ENCODE measurements at regions not wholly inside any gene's neighbourhood (a gene's known extent, or its start where the extent isn't known, plus 50 kb on each side); places are given as distances from the start of the nearest gene placed in this dataset.

- FAIRE-seq: no peak
- H3K27ac ChIP-seq: no peak overlapping the region
Measured at GRCh38 chr18:51559902-51560287, 362.4 kb upstream of the MEX3C start.

GRCh38 chr18:51561821-51562220 is 364.3 kb upstream of the MEX3C start:
- TF ChIP-seq, protein P1, sequence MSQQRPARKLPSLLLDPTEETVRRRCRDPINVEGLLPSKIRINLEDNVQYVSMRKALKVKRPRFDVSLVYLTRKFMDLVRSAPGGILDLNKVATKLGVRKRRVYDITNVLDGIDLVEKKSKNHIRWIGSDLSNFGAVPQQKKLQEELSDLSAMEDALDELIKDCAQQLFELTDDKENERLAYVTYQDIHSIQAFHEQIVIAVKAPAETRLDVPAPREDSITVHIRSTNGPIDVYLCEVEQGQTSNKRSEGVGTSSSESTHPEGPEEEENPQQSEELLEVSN (IDR thresholded peaks at IDR 0.05; ENCODE audit: borderline replicate concordance, low read depth): no peak
- TF ChIP-seq POLR2AphosphoS2 (conservative IDR thresholded peaks at IDR 0.05; ENCODE audit: low read length): no peak
- no peak for TF ChIP-seq FOSL2 (IDR thresholded peaks at IDR 0.05)
- TF ChIP-seq FOSL2 (CRISPR knock-in tag; IDR thresholded peaks at IDR 0.05): no peak
- TF ChIP-seq POLR2A (IDR thresholded peaks at IDR 0.05; ENCODE audit: low read length): no peak
- no peak for TF ChIP-seq KDM5A (IDR thresholded peaks at IDR 0.05)
- no peak for TF ChIP-seq ZNF302 (CRISPR knock-in tag; IDR thresholded peaks at IDR 0.05)
- 44% methylated on average over 4 of the region's 4 CpGs for whole genome bisulfite sequencing (ENCODE audit: missing lambda C conversion rate)
- no peak for FAIRE-seq
- no peak for ATAC-seq
- H3K27ac ChIP-seq: no peak overlapping the region
- ChIA-PET CTCF (interaction anchor here (0.6 to 1.0 kb wide), 2 partner anchors 103 to 278 kb away, joined by 3 to 4 read pairs; no protein-coding TSS in a partner anchor), POLR2A (no interaction called here)
- DNase-seq (ENCODE audit: low read depth in 1 of 2, low spot score in 1 of 2): peak in 1 of 2 experiments; percentile 13
- H3K4me1 ChIP-seq: peaks cover 2% of the 10 kb centered on the region; the same call in 1 of the 3 replicates
- H3K4me2 ChIP-seq: no peak overlapping the region
- H3K9me3 ChIP-seq: no peaks in the 10 kb centered on the region
- H3K4me3 ChIP-seq: no peak overlapping the region

More at GRCh38 chr18:51559902-51560287, 362.4 kb upstream of the MEX3C start:
- Histone ChIP-seq H3K4me1 (no peaks in the 10 kb centered on the region), H3K4me2 (no peak overlapping the region), H3K9me3 (no peaks in the 10 kb centered on the region), H3K4me3 (no peak overlapping the region)
- ChIA-PET CTCF (no interaction called here), POLR2A (no interaction called here)
- ATAC-seq (no peak), DNase-seq (ENCODE audit: low read depth in 1 of 2, low spot score in 1 of 2) (peak in 1 of 2 experiments; percentile 4)
- 79% methylated on average over 1 of the region's 1 CpG for WGBS (ENCODE audit: missing lambda C conversion rate)
- TF ChIP-seq, protein P2, sequence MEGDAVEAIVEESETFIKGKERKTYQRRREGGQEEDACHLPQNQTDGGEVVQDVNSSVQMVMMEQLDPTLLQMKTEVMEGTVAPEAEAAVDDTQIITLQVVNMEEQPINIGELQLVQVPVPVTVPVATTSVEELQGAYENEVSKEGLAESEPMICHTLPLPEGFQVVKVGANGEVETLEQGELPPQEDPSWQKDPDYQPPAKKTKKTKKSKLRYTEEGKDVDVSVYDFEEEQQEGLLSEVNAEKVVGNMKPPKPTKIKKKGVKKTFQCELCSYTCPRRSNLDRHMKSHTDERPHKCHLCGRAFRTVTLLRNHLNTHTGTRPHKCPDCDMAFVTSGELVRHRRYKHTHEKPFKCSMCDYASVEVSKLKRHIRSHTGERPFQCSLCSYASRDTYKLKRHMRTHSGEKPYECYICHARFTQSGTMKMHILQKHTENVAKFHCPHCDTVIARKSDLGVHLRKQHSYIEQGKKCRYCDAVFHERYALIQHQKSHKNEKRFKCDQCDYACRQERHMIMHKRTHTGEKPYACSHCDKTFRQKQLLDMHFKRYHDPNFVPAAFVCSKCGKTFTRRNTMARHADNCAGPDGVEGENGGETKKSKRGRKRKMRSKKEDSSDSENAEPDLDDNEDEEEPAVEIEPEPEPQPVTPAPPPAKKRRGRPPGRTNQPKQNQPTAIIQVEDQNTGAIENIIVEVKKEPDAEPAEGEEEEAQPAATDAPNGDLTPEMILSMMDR (IDR thresholded peaks at IDR 0.05): 0 out of 3 replicates have a peak, but pooled peaks have one; percentile 14
- TF ChIP-seq CBX2 (IDR thresholded peaks at IDR 0.05; ENCODE audit: borderline replicate concordance, low read depth): no peak
- 0 out of 3 replicates have a peak, but pooled peaks have one; percentile 12 for TF ChIP-seq SMC3 (IDR thresholded peaks at IDR 0.05)
- TF ChIP-seq RAD21 (conservative IDR thresholded peaks at IDR 0.05 in 1 of 2, IDR thresholded peaks at IDR 0.05 in 1 of 2): peak; percentile 37 to 54; a peak in 3 of 5 replicates

GRCh38 chr18:51562866-51563265 is 365.4 kb upstream of the MEX3C start:
- Histone ChIP-seq H3K9me3 (no peaks in the 10 kb centered on the region), H3K4me1 (peaks cover 5% of the 10 kb centered on the region; the same call in 1 of the 3 replicates), H3K4me2 (no peak overlapping the region), H3K4me3 (no peak overlapping the region), H3K27ac (no peak overlapping the region)
- ATAC-seq: no peak
- 61% methylated on average over 5 of the region's 5 CpGs for WGBS (ENCODE audit: missing lambda C conversion rate)
- ChIA-PET POLR2A (no interaction called here), CTCF (no interaction called here)
- TF ChIP-seq, protein P2 (IDR thresholded peaks at IDR 0.05): no peak
- no peak for DNase-seq (ENCODE audit: low read depth in 1 of 2, low spot score in 1 of 2)
- FAIRE-seq: no peak

DNA sequence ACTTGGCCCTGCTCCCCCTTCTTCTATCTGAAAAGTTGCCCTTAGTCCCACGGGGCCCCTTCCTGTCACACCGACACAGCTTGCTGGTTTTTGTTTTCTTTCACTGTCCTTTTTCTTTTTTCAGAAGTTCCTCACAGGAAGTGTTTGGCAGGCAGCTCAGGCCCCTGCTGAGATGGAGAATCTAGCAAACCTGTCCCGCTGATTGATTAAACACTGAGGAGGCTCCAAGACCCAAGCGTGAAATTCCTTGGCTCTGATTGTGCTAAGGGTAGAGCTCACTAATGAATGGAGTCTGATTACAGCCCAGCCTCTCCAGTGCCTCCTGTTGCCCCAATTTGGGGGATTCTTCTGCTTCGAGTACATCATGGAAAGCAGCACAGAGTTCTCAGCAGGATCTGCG is 365.9 kb upstream of the MEX3C start:
- H3K9me3 ChIP-seq: no peaks in the 10 kb centered on the region
- TF ChIP-seq KDM5A (IDR thresholded peaks at IDR 0.05): no peak
- no peak for TF ChIP-seq REST (IDR thresholded peaks at IDR 0.05)
- no peak for TF ChIP-seq CHD4 (IDR thresholded peaks at IDR 0.05; ENCODE audit: borderline replicate concordance)
- no peak for TF ChIP-seq NFE2L2 (conservative IDR thresholded peaks at IDR 0.05; ENCODE audit: low read length)
- no peak for TF ChIP-seq ZC3H11A (IDR thresholded peaks at IDR 0.05)
- TF ChIP-seq BHLHE40 (IDR thresholded peaks at IDR 0.05; ENCODE audit: low read depth, low read length): no peak
- TF ChIP-seq MAFK (IDR thresholded peaks at IDR 0.05; ENCODE audit: partially characterized antibody): no peak
- no peak for TF ChIP-seq PHF8 (IDR thresholded peaks at IDR 0.05; ENCODE audit: borderline replicate concordance, low read depth)
- no peak for TF ChIP-seq MYC (IDR thresholded peaks at IDR 0.05; ENCODE audit: borderline replicate concordance, low read length)
- no peak for TF ChIP-seq NPAS2 (CRISPR knock-in tag; IDR thresholded peaks at IDR 0.05; ENCODE audit: borderline replicate concordance)
- TF ChIP-seq FOSB (CRISPR knock-in tag; IDR thresholded peaks at IDR 0.05): no peak
- no peak for TF ChIP-seq SREBF2 (IDR thresholded peaks at IDR 0.05)
- TF ChIP-seq KDM1A (IDR thresholded peaks at IDR 0.05; ENCODE audit: low read depth): no peak
- no peak for TF ChIP-seq ESRRA (IDR thresholded peaks at IDR 0.05; ENCODE audit: borderline replicate concordance, low read length)
- no peak for FAIRE-seq
- no peak for ATAC-seq
- no peak overlapping the region for H3K4me3 ChIP-seq
- H3K27ac ChIP-seq: no peak overlapping the region
- DNase-seq (ENCODE audit: low read depth in 1 of 2, low spot score in 1 of 2): no peak
- WGBS (ENCODE audit: missing lambda C conversion rate): 55% methylated on average over 6 of the region's 6 CpGs
- ChIA-PET CTCF (no interaction called here), POLR2A (no interaction called here)
- H3K4me2 ChIP-seq: no peak overlapping the region
- peaks cover 5% of the 10 kb centered on the region; the same call in 1 of the 3 replicates for H3K4me1 ChIP-seq

All from A549 (cell line).